Fibroblast of lung (primary cell): ENCODE measurements at regions not wholly inside any gene's neighbourhood (a gene's known extent, or its start where the extent isn't known, plus 50 kb on each side); places are given as distances from the start of the nearest gene placed in this dataset.

Experiments used
- EZH2 ChIP-seq: IDR thresholded peaks from 2 replicates; pipeline ENCODE4 v1.5.1; 2012; ENCODE audit warnings: low read length, control low read depth, mild to moderate bottlenecking; ENCODE audit errors: missing control alignments
- TF ChIP-seq, protein P1 (sequence below), 2 donors: IDR thresholded peaks in 1 of 2; conservative IDR thresholded peaks in 1 of 2; 1 replicate in 1 of 2; 2 replicates in 1 of 2; pipeline ENCODE4 v1.5.1; 2011 to 2012; ENCODE audit warnings: low read length in 2 of 2, control low read depth in 1 of 2, inconsistent platforms in 1 of 2, low read depth in 1 of 2, mild to moderate bottlenecking in 1 of 2

DNA sequence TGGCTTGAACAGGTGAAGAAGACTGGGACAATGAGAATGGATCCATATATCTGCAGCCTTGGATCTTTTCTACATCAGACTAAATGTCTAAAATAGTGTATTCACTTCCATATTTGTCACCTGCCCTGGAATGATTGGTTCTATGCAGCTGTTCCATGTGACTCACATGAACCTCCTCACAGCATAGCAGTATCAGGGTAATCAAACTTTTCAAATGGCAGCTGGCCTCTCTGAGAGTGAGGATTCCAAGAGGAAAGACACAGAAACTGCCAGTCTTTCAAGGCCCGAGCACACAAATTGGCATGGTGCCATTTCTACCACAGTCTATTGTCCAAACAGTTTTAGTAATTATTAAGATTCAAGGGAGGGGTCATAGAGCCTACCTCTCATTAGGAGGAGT lies 859.3 kb downstream of the BCL11A start:
- TF ChIP-seq, protein P1, sequence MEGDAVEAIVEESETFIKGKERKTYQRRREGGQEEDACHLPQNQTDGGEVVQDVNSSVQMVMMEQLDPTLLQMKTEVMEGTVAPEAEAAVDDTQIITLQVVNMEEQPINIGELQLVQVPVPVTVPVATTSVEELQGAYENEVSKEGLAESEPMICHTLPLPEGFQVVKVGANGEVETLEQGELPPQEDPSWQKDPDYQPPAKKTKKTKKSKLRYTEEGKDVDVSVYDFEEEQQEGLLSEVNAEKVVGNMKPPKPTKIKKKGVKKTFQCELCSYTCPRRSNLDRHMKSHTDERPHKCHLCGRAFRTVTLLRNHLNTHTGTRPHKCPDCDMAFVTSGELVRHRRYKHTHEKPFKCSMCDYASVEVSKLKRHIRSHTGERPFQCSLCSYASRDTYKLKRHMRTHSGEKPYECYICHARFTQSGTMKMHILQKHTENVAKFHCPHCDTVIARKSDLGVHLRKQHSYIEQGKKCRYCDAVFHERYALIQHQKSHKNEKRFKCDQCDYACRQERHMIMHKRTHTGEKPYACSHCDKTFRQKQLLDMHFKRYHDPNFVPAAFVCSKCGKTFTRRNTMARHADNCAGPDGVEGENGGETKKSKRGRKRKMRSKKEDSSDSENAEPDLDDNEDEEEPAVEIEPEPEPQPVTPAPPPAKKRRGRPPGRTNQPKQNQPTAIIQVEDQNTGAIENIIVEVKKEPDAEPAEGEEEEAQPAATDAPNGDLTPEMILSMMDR (conservative IDR thresholded peaks at IDR 0.05 in 1 of 2, IDR thresholded peaks at IDR 0.05 in 1 of 2; ENCODE audit: low read depth in 1 of 2, low read length in 2 of 2) = no peak
- no peak for TF ChIP-seq EZH2
